GM19395 (cell line): ENCODE measurements at regions not wholly inside any gene's neighbourhood (a gene's known extent, or its start where the extent isn't known, plus 50 kb on each side); places are given as distances from the start of the nearest gene placed in this dataset.
A peak's percentile ranks its signal among the peaks of the same experiment; 100 is the strongest.

Source experiments
- ATAC-seq: cut with Tn5 transposase; IDR thresholded peaks from one replicate; pipeline ENCODE4 v1.9.1; 2021; ENCODE audit warnings: mild to moderate bottlenecking, moderate library complexity; ENCODE audit not compliant: unreplicated experiment

DNA sequence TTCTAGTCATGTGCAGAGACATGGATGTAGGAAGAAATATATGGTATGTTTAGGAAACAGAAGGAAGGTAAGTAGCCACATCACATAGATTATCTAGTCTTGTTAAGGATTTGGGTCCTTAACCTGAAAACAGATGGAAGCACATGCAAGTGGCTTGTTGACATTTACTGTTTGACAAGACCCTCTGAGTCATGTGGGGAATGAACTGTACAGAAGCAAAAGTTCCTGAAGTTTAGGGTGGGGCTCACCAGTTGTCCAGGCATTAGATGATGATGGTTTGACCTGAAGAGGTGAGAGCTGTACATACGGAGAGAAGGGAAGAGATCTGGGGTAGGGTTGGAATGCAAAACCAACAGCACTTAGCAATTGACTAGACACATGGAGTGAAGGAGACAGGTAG is 281.1 kb upstream of the GRIP1 start:
- no peak for ATAC-seq

DNA sequence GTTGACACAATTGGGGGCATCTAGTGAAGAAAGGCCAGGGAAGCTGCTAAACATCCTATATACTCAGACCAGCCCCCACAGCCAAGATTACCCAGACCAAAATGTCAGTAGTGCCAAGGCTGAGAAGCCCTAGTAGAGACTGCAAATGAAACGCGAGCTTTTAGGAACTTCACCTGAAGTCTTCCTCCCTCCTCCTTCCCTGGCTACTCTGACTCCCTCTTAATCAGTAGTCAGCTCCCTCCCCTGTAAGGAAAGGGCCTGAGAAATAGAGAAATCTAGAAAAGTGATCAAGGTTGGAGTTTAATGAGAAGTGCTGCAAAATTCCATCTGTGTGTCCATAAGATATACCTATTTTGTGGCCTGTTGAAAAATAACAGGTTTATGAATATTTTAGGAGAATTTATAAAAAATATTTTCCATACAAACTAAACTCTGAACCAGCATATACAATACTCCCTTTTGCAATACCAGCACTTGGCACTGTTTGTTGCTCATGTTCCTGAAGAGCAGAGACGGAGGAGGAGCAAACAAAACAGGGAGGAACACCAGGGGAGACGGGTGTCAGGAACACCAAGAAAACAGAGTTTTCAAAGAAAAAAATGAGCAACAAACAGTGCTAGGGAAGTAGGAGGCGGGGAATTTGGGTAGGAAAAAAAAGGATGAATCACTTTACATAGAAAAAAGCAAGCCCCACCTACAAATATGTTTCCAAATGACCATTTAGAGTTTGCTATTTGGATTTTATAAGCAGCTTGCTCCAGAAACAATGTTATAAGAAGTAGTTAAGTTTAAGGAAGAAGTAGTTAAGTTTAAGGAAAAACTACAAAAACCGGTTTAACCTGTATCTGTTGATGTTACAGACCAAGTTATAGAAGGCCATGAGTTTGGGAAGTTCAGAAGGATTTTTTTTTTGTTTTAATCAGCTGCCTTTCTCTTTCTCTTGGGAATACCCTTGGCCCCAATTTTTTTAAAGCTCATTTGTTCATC is 282.1 kb upstream of the GRIP1 start:
- no peak for ATAC-seq

DNA sequence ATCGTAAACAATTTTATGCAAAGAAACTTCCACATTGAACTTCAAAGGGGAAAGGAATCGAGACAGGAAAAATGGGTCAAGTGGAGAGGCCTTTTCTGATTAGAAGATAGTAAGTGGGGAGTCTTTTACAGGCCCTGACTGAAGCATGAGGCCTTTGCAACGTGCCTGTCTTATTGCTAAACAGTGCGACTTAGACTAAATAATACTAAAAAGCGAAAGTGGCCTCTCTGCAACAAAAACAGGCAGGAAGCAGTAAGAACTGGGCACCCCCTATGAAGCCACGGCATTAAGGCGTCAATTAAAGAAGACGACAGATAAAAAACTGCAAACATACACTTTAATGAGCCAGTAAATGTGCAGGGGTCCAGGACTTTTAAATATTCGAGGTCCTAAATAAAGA is 283.4 kb upstream of the GRIP1 start:
- ATAC-seq = no peak

DNA sequence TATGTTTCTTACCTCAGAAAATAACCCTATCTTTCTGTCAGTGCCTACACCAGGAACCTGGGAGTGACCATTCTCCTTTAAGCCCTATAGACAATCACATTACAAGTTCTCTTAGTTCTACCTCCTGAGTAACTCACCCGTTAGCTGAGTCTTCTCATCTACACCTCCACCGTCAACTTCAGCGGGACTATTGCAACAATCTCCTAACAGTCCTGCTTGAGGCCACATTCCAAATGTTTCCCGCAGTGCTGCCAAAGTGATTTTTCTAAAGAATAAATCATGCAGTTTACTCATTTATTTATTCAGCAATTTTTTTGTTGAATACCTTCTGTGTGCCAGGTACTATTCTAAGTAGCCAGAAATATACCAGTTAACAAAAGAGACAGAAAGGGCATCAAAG is 285.0 kb upstream of the GRIP1 start:
- no peak for ATAC-seq

DNA sequence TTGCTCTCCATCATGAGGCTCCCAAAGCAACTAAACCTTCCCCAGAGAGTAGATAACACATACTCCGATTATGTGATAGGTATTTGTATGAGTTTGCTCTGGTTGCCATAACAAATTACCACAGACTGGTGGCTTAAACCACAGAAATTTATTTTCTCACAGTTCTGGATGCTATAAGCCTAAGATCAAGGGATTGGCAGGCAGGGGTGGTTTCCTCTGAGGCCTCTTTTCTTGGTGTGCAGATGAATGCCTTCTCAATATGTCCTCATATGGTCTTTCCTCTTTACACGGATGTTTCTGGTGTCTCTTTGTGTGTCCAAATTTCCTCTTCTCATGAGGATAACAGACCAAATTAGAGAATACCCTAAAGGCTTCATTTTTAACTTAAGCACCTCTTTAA is 285.8 kb upstream of the GRIP1 start:
- no peak for ATAC-seq

DNA sequence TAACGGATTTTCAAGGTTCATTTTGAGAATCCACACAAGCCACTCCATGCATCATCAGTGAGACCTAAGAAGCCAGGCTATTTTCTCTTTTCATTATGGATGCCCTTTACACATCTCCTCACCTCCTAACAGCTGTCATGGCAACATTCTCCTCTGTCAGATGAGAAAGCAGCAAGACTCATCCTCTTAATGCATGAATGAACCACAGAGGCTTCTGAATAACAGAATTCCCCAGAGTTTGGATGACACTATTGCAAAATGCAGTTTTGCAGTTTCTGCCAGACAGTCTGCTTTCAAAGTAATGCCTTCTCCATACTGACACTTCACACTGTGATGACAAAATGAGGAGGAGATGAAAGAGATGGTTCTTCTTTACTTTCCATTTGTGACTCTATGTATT is 286.7 kb upstream of the GRIP1 start:
- no peak for ATAC-seq

DNA sequence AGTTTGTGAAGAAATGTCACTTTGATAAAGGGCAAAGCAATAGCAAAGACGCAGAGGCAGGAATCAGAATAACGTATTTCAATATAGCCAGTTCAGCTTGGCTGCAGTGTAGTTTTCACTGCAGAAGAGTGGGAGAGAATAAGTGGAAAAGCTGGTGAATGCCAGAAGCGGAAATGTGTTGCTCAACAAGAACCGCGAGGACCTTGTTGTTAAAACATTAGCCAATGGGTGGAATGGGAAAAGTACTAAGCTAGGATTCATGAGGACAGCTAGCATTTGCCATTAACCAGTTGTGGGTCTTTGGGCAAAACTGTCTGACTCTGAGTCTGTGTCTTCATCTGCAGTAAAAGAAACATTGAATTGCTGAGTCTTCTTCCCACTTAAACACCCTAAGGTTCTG is 292.9 kb upstream of the GRIP1 start:
- ATAC-seq = no peak

DNA sequence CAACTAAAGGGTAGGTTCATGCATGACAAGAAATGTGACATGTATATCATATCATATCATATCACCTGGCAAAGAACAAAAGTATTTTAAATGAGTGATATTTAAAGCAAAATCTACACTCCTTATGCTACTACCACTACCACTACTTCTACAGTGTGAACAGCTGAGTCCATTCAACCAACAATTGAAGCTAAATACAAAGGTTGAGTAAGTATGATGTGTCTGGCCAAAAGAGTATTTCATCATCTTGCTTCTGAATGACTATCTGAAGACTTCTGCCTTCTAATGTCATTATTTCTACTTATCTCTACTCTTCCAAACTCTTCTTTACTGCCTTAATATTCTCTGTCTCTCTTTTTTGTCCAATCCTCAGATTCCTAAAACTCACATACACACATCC is 292.6 kb upstream of the CAND1 start:
- ATAC-seq = no peak

DNA sequence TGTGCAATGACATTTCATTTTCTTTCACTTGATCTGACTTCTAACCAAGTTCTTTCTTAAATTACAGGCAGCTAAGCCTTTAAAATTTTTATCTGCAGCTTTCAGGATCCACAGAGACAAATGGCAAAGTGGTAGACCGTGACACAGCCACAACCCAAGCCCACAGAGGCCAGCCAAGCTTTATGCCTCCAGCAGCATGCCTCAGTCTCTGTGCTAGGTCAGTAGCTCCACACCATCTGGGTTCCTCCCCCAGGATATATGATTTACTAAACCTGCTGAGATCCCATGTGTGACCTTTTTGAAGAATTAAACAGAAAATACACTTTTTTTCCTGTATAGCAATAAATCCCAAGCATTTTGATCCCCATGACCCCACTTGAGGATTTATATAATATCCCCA is 290.4 kb upstream of the CAND1 start:
- ATAC-seq = no peak

DNA sequence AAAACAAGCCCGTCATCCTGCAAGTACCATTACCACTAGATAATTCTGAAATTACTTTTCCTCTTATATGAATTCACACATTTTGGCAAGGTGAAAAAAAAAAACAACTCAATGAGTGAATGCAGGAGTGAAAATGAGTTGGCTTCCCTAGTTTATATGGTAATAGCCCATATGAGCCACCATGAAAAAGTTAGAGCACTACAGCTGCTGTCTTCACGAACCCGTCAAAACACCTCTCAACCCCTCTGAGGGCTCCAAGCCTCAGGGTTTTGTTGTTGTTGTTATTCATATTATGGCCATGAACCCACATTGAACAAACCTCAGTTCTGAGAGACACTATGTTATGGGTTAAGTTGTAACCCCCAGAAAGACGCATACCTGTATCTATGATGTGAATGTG is 289.9 kb upstream of the CAND1 start:
- no peak for ATAC-seq

DNA sequence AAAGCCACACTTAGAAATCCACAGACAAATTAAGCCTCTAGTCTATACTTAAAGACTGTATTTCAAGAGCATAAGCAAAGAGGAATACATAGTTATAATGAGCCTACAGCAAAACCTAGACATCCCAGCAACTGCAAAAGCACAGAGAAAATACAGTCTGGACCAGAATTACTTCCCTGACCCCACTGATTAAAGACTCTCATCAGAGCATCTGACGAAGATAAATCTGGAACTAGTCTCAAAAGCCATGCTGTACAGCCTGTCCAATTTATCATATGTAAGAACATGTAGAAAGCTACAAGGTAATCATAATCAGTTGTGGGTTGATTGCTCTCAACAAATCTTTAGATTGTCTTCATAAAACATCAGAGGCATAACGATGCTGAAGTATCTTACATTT is 285.1 kb upstream of the CAND1 start:
- ATAC-seq = no peak

DNA sequence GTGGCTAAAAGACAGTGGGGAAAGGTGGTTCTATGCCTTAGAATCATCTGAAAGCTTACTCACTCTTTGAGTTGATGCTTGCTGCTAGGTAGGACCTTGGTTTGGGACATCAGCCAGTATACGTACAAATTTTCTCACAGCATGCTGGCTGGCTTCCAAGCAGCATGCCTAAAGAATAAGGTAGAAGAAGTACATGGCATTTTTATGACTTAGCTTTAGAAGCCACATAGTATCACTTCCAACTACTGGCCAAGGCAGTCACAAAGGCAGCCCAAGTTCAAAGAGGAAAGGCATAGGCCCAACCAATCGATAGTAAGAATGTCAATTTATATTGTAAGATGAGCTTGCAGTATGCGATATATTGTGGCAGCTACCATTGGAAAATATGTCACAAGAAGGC is 284.2 kb upstream of the CAND1 start:
- ATAC-seq = no peak

DNA sequence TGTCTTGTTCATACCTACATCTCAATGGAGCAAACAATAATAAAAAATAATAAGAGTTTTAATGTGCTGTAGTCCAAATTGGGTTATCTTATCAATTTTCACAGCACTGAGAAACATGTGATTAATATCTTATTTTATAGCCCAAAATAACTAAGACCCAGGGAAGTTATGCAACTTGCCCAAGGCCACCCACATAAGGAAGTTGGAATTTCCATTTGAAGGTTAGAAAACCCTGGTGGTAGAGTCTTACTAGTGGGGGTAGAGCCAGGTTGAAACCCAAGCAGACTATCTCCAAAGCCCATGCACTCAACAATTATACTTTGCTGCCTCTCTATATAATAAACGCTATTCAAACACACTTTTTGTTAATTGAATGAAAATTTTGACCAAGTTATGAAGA is 270.0 kb upstream of the CAND1 start:
- ATAC-seq = no peak

DNA sequence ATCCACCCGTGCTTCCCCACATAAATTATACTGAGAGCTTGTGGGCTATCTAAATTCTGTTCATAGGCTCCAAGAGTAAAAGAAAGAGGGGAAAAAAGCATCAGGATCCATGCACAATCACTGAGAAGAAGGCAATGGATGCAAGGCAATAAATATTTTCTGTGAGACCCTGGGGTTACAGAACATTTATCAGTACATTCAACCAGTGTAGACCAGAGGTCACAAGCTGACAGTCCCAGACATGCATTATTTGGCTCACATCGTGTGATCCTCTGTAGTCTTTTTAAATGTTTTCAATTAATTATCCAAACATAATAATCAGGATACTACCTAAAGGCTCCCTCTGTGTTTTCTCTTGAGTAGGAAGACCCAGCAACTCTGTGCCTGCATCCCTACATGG is 267.9 kb upstream of the CAND1 start:
- no peak for ATAC-seq

DNA sequence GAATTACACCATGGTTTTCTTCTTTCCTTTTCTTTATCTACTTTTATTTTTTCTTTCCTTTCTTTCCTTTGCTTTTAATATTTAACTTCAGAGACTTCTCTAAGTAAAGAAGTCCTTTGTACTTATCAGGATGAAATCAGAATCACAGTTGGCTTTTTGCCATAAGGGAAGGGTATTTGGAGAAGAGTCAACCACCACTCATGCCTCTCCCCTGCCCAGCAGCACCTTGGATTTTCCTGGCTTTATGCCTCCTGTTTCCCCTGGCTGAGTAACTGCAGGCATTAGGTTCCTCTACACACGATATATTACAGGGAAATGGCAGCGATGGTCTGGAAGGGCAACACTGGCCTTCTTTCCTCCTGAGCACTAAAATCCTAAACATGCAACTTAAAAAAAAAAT is 266.4 kb upstream of the CAND1 start:
- no peak for ATAC-seq

DNA sequence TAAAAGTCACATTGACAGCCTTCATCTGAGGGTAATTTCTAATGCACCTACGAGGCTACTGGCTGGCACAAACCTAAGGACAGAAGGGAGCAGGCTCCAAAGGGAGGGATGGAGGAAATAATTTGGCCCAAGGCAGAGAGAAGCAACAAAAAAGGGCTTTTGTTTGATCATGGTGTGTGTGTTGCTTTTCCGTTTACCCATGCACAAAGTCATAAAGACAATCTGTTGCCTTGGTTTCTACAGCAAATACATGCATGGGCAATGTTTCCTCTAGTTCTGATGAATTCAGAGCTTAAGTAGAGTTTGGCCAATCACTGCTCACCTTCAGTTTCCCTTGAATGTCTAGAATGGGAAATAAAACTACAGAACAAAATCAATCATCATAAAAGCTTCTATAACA is 262.5 kb upstream of the CAND1 start:
- ATAC-seq = no peak

DNA sequence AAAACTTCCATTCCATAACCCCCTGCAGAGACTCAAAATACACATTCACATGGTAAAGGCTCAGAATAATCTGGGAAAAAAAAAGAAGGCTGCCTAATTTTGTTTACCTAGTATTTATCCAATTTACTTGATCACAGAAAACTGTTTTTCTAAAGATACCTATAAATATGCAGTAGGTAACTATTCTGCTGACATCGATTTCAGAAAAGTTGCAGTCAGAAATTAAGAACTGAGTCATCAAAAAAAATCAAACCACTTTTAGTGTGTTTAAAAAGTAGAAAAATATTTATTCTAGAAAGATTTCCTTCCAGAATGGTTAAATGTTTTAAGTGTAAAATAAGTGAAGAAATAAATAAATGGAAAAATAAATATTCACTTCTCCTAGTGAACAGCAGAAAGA is 254.5 kb upstream of the CAND1 start:
- ATAC-seq = no peak

DNA sequence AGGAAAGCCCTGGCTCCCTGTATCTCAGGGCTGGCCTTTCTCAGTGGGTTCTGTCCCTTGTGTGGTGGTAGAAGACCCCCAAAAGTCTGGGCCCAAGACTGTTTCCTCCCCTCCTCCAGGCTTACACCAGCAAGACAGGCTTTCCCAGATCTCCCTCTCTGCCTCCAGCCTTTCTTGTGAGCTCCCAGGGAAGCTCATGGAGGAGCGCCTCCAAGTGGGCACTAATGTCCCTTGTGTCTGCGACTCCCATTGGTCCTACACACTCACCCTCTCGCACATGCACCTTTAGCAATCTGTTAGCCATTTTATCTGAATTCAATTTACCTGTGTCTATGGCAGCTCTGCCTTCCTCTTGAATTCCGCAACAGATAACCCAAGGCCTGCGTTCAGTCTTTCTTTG is 251.1 kb upstream of the CAND1 start:
- ATAC-seq = no peak

DNA sequence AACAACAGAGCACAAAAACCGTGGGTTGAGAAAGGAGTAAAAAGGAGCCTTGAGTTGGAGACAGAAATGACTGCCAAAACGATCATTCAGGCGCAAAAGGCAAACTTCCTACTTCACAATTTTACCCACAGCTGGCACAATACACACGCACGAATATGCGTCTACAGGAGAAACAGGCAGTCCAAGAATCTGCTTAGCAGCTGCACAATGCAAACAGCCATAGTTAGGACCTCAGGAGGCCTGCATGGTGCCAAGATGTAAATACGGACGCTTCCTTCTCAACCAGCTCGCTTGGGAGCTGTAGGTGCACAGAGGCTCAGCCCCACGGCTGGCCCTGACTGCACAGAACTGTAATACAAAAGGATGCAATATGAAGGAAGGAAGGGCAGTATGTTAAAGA is 250.1 kb upstream of the CAND1 start:
- no peak for ATAC-seq

DNA sequence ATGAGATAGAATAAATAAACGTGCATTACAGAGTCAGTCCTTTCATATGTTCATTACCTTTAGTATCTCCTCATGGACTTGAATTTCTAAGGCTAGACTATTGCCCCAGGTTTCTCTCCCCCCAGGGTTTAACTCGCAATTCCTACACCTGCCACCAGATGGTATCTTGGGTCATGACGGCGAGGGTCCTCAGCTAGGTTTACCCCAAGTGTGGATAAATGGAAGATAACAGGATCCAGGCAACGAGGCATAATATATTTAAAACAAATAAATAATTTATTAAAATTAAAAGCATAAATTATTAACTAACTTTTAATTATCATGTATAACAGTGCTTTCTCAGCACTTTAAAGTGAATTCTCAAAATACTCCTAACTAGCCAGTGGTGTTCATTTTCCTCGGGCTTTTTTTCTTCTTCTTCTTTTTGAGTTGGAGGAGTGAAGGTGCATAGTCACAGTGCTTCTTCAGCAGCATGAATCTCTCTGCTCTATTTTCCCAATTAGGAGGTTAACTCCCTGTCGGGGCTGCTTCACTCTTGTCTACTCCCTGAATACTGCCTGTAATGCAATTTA is 243.5 kb upstream of the CAND1 start:
- peak; percentile 86 for ATAC-seq

DNA sequence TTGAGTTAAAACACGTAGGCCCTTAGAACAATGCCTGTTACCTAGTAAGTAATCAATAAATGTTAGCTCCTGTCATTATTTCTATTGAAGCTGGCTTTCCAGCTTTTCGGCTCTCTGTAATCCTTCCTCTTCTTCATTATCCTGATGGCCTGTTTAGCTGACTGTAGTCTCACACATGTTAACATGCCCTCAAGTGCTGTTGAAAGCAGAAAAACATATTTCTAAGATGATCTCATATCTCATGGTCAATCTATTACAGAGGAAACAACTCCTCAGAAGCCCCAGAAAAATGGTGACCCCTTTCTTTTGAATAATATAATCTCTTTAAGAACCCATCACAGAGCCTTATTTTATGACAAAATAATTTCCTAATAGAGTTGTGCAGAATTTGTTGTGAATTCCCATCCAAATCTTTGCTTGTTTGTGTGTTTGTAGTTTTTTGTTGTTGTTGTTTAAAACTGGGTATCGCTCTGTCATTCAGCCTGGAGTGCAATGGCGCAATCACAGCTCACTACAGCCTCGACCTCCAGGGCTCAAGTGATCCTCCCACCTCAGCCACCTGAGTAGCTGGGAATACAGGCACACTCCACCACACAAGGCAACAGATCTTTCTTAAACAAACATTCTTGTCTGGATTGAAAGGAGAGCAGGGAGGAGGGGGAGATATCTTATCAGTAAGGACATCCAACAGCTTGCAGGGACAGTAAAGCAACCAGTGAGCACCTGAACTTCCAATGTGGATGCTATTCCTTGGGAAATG is 242.5 kb upstream of the CAND1 start:
- no peak for ATAC-seq

DNA sequence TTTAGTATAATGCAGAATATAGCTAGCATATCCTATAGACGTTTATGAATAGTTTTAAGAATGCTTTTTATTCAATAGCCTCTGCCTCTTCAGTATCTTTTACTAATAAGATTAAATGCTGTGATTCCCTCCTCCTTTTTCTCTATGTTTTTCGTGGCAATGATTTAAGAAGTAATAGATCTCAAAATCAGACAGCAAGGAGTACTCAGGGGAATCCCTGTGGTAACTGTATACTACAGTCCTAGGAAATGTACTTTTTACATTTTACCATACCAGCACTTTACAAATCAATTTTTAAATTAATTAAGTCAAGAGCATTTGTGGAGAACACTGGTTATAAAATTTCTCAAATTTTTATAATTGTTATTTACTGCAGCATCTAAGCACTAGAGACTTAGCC is 240.6 kb upstream of the CAND1 start:
- ATAC-seq = no peak
